Endothelial cell of umbilical vein (primary cell): ENCODE measurements at regions not wholly inside any gene's neighbourhood (a gene's known extent, or its start where the extent isn't known, plus 50 kb on each side); places are given as distances from the start of the nearest gene placed in this dataset.

Experiments
- CTCF ChIP-seq, 2 donors: IDR thresholded peaks; 1 replicate in 1 of 2; 2 replicates in 1 of 2; pipeline ENCODE4 v1.5.1; 2011; ENCODE audit warnings: low read length in 2 of 2, mild to moderate bottlenecking in 2 of 2, moderate library complexity in 2 of 2, control low read depth in 1 of 2, inconsistent platforms in 1 of 2, low read depth in 1 of 2; ENCODE audit not compliant: insufficient read depth in 1 of 2; ENCODE audit errors: extremely low read depth in 1 of 2
- EZH2 ChIP-seq: IDR thresholded peaks from 2 replicates; pipeline ENCODE4 v1.6.1; 2012; ENCODE audit warnings: borderline replicate concordance, low read depth, mild to moderate bottlenecking, moderate library complexity, low read length, inconsistent platforms; ENCODE audit not compliant: severe bottlenecking
- POLR2AphosphoS5 ChIP-seq: IDR thresholded peaks from 2 replicates; pipeline ENCODE4 v1.6.1; 2012; ENCODE audit warnings: low read depth, mild to moderate bottlenecking, control low read depth, low read length, moderate library complexity; ENCODE audit not compliant: insufficient read depth

DNA sequence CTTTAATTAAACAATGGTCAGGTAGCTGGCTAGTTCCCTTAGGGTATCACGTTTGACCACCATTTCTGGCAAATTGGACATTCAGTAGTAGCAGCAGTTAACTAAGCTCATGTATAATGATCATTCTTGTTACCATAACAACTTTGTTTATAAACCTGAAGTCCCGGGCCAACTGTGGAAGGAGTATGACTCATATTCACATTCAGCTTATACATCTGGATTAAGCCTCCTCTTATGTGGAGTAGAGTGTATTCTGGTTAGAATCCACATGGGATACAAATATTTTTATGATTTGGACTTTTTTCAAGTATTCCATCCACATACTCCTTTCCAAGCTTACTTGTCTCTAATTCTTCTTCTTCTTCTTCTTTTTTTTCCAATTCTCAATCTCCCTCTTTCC is 70.3 kb upstream of the ZSWIM2 start:
- no peak for TF ChIP-seq POLR2AphosphoS5
- TF ChIP-seq CTCF (IDR thresholded peaks at IDR 0.05; ENCODE audit: extremely low read depth in 1 of 2, insufficient read depth in 1 of 2, low read depth in 1 of 2, low read length in 2 of 2): no peak
- TF ChIP-seq EZH2: no peak
